HG03558 (cell line): ENCODE measurements at regions not wholly inside any gene's neighbourhood (a gene's known extent, or its start where the extent isn't known, plus 50 kb on each side); places are given as distances from the start of the nearest gene placed in this dataset.
"Not testable (repeated sequence)": the region's sequence is repeated elsewhere in the genome, so short reads cannot be mapped to it uniquely, and the experiment has no call there.

Experiments used
- ATAC-seq: cut with Tn5 transposase; IDR thresholded peaks from one replicate; pipeline ENCODE4 v1.9.1; 2021; ENCODE audit warnings: moderate number of reproducible peaks; ENCODE audit not compliant: unreplicated experiment; ENCODE audit errors: extremely low read depth

GRCh38 chr2:189231719-189232323 is 52.3 kb upstream of the COL5A2 start:
- ATAC-seq = no peak

DNA sequence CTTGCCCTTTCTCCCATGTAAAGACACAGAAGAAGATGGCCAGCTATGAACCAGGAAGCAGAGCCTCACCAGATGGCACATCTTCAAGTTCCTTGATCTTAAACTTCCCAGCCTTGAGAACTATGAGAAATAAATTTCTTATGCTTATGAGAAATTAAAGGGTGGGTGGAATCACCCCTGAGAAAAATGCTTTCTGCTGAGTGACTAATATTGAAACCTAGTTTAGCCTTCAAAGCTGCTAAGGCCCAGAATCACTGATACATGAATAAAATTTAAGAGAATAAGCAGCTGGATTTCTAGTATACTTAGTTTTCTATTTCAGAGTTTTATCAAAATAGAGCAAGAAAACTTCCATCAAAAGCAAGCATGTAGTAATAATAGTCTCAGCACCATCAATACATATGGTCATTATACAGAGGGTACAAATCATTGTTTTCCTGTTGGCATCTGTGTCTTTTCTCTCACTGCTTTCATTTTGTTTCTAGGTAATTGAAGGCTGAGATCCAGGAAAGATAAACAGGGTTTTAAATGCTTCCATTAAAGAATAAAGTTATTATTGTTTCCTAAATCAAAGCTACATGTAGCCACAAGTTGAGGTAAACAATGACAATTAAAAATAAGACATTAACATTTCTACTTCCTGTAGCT is 53.3 kb upstream of the COL5A2 start:
- ATAC-seq = peak; percentile 64

GRCh38 chr2:189233527-189233926 is 54.0 kb upstream of the COL5A2 start:
- ATAC-seq = no peak

DNA sequence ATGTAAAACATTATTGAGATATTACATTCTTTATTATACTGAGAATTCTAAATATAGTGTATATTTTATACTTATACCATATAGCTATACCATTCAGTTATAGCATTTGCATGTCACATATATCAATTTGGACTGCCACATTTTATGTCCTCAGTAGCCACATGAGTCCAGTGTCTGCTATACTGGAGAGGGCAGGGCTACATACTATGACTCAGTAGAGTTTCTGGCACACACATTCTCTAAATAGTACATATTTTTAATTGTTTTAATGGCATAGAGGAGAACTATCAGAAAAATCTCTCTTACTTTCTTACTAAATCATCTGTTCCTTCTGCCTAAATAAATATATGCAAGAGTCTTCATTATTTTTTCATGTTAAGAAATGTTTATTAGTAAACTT is 55.4 kb upstream of the COL5A2 start:
- ATAC-seq = no peak

DNA sequence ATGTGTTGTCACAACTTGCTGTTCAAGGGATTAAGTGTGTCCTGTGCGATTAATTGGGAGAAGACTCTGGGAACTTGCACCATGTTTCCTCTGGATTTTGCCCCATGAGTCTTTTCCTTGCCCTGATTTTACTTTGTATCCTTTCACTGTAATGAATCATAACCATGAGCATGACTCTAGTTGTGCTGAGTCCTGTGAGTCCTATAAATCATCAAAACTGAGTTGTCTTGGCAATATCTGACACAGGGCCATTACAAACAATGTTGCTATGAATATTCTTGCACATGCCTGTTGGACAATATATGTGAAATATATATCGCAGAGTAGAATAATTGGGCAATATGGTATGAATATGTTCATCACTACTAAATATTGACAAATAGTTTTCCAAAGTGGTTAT is 56.5 kb upstream of the COL5A2 start:
- ATAC-seq = no peak

DNA sequence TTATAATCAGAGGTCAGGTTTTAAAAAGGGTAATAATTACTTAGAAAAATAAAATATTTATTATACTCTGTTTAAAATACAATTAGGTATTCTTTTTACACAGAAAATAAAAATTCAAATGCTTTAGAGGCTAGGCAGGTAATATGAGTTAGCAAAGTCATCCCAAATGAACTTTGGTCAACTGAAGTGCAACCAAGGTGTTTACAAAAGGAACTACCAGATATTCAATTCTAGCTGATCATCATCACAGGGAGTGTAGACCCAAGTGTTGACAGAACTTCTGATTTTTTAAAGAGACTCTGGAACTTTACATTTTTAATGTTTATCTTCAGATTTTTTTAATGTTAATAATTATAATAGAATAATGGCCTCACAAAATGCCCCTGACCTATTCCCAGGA is 59.3 kb upstream of the COL5A2 start:
- no peak for ATAC-seq

GRCh38 chr2:189243843-189244242 is 64.3 kb upstream of the COL5A2 start:
- not testable (repeated sequence) for ATAC-seq

DNA sequence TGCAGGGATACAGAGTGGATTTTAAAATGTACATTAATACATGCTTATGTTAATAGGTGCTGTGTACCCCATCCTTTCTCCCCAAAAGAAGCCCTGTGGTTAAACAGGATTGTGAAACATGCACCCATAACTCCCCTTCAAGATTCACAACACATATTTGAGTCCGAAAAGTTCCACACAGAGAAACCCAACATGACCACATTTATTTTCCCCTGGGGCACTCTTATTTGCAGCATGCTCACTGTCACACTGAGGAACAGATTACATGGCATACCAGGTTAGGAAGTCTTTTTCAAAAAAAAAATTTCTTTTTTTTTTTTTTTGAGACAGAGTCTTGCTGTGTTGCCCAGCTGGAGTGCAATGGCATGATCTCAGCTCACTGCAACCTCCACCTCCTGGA is 67.7 kb upstream of the COL5A2 start:
- ATAC-seq = no peak

GRCh38 chr2:189248141-189248540 is 68.6 kb upstream of the COL5A2 start:
- ATAC-seq = no peak

- no peak for ATAC-seq
Observed at GRCh38 chr2:189249171-189249570, 69.6 kb upstream of the COL5A2 start.

- no peak for ATAC-seq
Observed at GRCh38 chr2:189249901-189250300, 70.3 kb upstream of the COL5A2 start.

- no peak for ATAC-seq
Observed at GRCh38 chr2:189252991-189253675, 73.6 kb upstream of the COL5A2 start.

- no peak for ATAC-seq
Observed at GRCh38 chr2:189253836-189254235, 74.3 kb upstream of the COL5A2 start.

- ATAC-seq = no peak
Observed at GRCh38 chr2:189254268-189254883, 74.8 kb upstream of the COL5A2 start.

- no peak for ATAC-seq
Observed at GRCh38 chr2:189255711-189256110, 76.2 kb upstream of the COL5A2 start.

DNA sequence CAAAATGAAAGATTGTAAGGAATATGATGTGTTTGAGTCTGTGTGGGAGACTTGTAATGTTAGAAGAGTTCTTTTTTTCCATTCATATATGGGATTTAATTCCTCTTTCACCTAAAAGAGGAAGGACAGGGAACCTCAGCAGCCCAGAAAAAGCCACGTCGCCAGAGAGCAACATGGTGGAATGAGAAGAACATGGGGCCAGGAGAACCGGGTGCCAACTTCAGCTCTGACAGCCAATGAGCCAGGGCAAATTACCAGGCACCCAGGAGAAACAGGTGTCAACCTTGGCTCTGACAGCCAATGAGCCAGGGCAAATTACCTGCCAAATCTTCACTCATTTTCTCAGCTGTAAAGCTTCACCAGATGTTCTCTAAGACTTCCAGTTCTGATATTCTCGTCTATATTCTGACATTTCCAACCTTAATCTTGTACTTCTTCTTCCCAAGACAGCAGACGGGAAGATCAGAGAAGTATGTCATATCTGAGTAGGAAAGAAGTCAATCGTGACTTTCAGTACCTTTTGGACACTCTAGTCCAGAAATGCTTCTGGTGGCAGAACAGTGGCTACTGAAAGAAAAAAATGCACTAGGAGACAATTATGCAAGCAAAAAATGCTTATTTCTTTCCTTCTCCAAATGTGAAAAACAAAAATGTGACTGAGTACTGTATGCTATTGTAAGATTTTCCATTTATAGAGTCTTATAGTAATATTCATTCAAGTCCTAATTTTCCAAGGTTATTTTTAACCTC is 79.2 kb upstream of the COL5A2 start:
- no peak for ATAC-seq

DNA sequence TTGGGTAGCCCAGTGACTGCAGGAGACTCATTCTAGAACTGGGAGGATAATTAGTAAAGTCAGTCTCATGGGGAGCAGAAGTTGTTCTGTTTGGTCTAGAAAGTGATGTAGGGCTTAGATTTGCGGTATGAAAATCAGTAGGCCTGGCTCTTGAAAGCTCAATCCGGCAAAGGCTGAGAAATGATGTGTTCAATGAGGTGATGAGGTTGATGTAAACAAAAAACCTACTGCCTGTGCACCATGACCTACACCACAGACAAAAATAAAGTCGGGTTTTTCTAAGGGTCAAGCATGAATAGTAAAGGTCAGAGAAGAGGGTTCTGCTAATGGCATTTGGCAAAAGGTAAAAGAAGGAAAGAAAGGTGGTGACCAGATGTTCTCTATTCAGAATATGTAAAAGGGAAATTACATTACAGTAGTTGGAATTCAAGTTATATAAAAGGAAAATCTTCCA is 80.8 kb upstream of the COL5A2 start:
- ATAC-seq = no peak

DNA sequence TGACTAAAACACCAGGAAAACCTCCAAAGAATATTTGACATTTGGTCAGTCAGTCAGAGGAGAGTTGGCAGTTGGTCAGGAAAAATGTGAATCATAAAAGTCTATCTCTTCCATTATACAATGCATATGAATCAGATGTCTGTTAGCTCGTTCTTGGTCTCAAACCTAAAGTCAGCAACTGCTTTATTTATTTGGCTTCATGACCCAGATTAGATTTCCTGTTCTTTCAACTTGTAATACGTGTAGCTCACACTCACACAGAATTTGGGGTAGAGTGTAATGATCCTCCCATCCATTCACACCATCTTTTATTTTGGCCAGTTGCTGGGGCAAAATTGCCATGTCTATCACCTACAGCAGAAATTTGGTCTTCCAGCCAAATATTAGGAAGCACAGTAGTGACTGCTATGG is 81.9 kb upstream of the COL5A2 start:
- no peak for ATAC-seq

DNA sequence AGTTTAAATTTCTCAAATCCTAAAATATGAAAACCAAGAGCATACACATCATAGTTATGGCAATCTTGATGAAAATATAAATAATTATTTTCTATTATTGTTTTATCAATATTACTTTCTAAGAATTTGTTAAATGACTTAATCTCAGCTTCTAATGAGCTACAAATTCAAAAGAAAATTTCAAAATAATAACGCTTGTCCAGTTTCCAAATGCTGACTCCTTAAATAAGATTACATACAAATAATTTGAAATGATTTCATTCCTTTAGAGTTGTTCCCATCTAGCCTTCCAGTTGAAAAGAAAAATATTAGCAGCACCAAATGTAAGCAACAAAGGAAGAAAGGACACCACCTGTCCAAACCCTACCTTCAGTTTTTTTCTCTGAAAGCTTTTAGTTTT is 82.4 kb upstream of the COL5A2 start:
- ATAC-seq = no peak

- no peak for ATAC-seq
Observed at GRCh38 chr2:189265696-189266320, 86.2 kb upstream of the COL5A2 start.
